ENCODE measurements at regions not wholly inside any gene's neighbourhood (a gene's known extent, or its start where the extent isn't known, plus 50 kb on each side); places are given as distances from the start of the nearest gene placed in this dataset.

- ChIA-PET POLR2A (no interaction called here), CTCF (no interaction called here)
- no peak for DNase-seq (ENCODE audit: low read depth, low spot score)
- TF ChIP-seq, protein P1, sequence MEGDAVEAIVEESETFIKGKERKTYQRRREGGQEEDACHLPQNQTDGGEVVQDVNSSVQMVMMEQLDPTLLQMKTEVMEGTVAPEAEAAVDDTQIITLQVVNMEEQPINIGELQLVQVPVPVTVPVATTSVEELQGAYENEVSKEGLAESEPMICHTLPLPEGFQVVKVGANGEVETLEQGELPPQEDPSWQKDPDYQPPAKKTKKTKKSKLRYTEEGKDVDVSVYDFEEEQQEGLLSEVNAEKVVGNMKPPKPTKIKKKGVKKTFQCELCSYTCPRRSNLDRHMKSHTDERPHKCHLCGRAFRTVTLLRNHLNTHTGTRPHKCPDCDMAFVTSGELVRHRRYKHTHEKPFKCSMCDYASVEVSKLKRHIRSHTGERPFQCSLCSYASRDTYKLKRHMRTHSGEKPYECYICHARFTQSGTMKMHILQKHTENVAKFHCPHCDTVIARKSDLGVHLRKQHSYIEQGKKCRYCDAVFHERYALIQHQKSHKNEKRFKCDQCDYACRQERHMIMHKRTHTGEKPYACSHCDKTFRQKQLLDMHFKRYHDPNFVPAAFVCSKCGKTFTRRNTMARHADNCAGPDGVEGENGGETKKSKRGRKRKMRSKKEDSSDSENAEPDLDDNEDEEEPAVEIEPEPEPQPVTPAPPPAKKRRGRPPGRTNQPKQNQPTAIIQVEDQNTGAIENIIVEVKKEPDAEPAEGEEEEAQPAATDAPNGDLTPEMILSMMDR (IDR thresholded peaks at IDR 0.05; ENCODE audit: insufficient read depth, low read length, missing control alignments), result no peak
- no peak overlapping the region for H3K4me3 ChIP-seq (ENCODE audit: low read depth, low read length)
These were observed 571.1 kb downstream of the CPS1 start for GRCh38 chr2:211127501-211127900.

DNA sequence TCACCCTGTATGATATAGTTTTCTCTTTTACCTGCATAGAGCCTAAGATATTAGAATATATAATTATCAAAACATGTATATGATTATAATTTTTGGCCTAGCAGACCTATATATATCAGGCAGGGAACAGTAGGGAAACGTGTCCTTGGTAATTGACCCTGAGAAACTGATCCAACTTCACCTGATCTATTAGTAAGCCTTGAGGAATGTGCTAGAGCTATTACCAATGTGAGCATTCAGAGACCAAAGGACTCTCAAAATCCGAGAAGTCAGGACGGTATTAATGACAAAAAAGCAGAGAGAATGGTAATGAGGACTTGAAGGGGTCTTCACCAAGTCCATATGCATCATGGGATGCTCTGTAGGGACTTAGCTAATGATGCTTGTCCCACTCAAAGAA is 571.9 kb downstream of the CPS1 start:
- DNase-seq (ENCODE audit: low read depth, low spot score), result no peak
- TF ChIP-seq, protein P1 (IDR thresholded peaks at IDR 0.05; ENCODE audit: insufficient read depth, low read length, missing control alignments), result no peak
- no peak overlapping the region for H3K4me3 ChIP-seq (ENCODE audit: low read depth, low read length)
- POLR2A ChIA-PET, result no interaction called here
- CTCF ChIA-PET, result no interaction called here

DNA sequence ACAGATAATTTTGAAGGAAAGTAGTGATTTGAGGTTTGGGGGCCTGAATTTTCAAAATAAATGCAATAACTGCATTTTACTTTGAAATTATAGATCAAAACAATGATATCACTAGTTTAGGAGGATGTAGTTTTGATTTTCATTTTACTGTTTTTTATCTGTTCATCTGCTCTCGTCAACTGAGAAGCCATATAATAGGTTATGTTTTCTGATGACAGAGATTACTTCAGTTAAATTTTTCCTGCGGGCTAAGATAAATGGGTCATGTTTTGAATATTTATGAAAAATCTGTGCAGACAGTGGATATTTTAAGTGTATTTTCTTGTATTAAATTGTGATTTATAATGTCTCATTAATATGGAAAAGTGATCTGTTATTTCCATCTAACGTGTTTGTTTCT is 573.4 kb downstream of the CPS1 start:
- CTCF ChIA-PET, result no interaction called here
- DNase-seq (ENCODE audit: low read depth, low spot score), result no peak
- POLR2A ChIA-PET, result no interaction called here
- TF ChIP-seq, protein P1 (IDR thresholded peaks at IDR 0.05; ENCODE audit: insufficient read depth, low read length, missing control alignments), result no peak
- H3K4me3 ChIP-seq (ENCODE audit: low read depth, low read length), result no peak overlapping the region

DNA sequence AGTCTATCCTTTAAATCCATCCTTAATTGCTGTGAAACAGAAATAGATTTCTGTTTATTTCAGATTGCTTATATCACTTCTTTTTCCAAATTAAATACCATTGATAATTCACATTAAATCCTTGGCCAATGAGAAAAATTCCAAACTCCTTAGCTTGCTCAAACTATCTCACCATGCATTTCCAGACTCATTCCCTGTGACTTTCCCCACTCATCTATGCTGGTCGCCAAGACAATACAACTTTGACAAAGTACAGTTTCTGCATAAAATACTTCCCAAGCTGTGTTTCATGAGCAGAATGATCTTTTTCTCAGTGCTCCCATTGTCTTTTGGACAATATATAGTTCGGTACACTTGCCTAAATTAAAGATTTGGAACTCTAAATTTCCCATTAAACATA is 575.6 kb downstream of the CPS1 start:
- ChIA-PET POLR2A (no interaction called here), CTCF (no interaction called here)
- DNase-seq (ENCODE audit: low read depth, low spot score), result no peak
- no peak overlapping the region for H3K4me3 ChIP-seq (ENCODE audit: low read depth, low read length)
- TF ChIP-seq, protein P1 (IDR thresholded peaks at IDR 0.05; ENCODE audit: insufficient read depth, low read length, missing control alignments), result no peak

GRCh38 chr2:211132573-211132972 is 576.2 kb downstream of the CPS1 start:
- CTCF ChIA-PET, result no interaction called here
- H3K4me3 ChIP-seq (ENCODE audit: low read depth, low read length), result no peak overlapping the region
- TF ChIP-seq, protein P1 (IDR thresholded peaks at IDR 0.05; ENCODE audit: insufficient read depth, low read length, missing control alignments), result no peak
- no peak for DNase-seq (ENCODE audit: low read depth, low spot score)
- POLR2A ChIA-PET, result no interaction called here

- POLR2A ChIA-PET, result no interaction called here
- H3K4me3 ChIP-seq (ENCODE audit: low read depth, low read length), result no peak overlapping the region
- no peak for DNase-seq (ENCODE audit: low read depth, low spot score)
- CTCF ChIA-PET, result no interaction called here
- TF ChIP-seq, protein P1 (IDR thresholded peaks at IDR 0.05; ENCODE audit: insufficient read depth, low read length, missing control alignments), result no peak
These were observed 577.4 kb downstream of the CPS1 start for GRCh38 chr2:211133766-211134165.
